HG02678 (cell line): ENCODE measurements at regions not wholly inside any gene's neighbourhood (a gene's known extent, or its start where the extent isn't known, plus 50 kb on each side); places are given as distances from the start of the nearest gene placed in this dataset.
"Not testable (repeated sequence)": the region's sequence is repeated elsewhere in the genome, so short reads cannot be mapped to it uniquely, and the experiment has no call there.

ENCODE experiments used
- ATAC-seq: cut with Tn5 transposase; IDR thresholded peaks from one replicate; pipeline ENCODE4 v1.9.1; 2021; ENCODE audit warnings: mild to moderate bottlenecking, moderate library complexity; ENCODE audit not compliant: unreplicated experiment

DNA sequence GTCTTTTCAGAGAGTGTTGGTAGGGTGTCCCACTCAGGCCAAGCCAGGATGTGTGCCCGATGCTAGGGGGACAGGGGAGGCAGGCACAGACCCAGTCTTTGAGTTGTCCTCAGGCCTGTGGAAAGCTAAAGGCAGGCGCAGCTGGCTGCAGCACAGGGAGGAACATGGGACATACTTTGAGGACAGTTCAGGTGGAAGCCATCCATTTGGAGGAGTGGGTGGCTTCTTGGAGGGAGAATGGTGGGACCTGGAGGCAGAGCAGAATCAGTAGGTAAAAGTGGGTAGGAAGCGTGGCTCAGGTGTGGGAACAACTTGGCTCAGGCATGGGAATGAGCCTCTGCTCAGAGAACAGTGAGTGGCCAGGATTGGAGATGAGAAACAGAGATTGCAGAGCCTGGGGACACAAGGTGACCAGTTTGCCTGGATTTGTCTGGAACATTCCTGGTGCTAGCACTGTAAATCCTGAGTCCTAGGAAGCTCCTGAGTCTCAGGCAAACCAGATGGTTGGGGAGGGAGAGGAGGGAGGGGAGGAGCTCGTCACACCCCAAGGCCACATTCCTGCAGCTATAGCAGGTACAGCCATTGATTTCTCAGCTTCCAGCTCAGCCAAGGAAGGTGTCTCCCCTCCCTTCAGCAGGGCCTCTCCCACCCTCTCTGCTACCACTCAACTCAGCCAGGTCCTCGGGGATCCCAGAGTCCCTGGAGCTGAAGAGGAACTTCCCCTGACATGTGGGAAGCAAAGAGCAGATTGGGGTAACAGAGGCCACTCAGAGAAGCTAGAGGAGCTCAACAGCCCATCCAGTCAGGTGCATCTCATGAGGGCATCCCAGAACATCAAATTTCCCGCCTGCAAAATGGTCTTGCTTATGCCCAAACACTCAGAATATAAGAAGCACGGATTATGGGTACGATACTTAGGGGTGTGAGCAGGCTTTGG lies 65.2 kb upstream of the TINAGL1 start:
- ATAC-seq, result no peak

- ATAC-seq, result no peak
These were observed 64.3 kb upstream of the TINAGL1 start for GRCh38 chr1:31511848-31512615.

GRCh38 chr1:31514117-31514516 lies 62.2 kb upstream of the TINAGL1 start:
- ATAC-seq, result no peak

DNA sequence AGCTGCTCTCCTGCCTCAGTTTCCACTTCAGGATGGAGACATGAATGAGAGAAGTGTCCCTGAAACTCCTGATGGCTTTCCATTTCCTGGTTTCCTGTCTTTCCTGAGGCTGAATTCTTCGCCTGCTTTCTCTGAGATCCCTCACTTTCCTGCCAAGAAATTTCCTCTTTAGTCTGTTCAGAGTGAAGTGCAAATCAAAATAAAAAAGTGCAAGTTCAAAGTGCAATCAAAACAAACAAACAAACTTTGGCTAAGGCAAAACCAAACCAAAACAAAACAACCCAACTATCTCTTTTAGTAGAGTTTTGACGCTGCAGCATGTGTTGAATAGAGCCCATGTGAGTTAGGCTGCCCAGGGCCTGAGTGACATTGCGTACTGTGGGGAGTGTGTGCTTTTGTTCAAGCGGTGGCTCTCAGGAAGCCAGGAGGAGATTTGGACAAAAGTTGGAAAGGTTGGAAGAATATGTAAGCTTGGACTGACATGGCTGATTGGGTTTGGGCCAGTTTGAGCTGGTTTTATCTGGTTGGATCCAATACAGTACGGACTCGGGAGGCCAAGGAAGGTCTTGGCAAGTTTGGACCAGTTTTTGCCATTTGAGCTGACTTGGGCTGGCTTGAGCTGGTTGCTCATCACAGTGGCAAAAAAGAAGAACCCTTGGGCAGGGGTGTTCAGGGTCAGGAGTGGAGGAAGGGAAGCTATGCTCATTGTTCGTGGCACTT lies 61.1 kb upstream of the TINAGL1 start:
- ATAC-seq, result no peak

- ATAC-seq, result no peak
These were observed 60.4 kb upstream of the TINAGL1 start for GRCh38 chr1:31515936-31516335.

GRCh38 chr1:31517301-31517700 lies 59.0 kb upstream of the TINAGL1 start:
- no peak for ATAC-seq

GRCh38 chr1:31517986-31518385 lies 58.3 kb upstream of the TINAGL1 start:
- ATAC-seq, result not testable (repeated sequence)

- ATAC-seq, result no peak
These were observed 54.4 kb upstream of the TINAGL1 start for GRCh38 chr1:31521761-31522555.

DNA sequence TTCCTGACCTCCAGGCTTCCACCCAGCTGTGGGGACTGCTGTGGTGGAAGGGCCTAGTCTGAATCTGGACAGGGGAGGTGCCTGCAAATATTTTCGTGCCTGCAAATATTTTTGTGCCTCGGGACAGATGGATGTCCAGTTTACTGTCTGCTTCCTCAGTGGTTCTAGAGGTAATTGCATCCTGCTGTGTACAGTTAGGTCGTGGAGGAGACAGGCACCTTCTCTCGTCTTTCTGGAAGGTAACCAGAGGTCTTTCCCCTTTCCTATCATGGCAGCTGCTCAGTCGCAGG lies 53.8 kb upstream of the TINAGL1 start:
- ATAC-seq, result no peak

- no peak for ATAC-seq
These were observed 53.3 kb upstream of the TINAGL1 start for GRCh38 chr1:31523012-31523411.

DNA sequence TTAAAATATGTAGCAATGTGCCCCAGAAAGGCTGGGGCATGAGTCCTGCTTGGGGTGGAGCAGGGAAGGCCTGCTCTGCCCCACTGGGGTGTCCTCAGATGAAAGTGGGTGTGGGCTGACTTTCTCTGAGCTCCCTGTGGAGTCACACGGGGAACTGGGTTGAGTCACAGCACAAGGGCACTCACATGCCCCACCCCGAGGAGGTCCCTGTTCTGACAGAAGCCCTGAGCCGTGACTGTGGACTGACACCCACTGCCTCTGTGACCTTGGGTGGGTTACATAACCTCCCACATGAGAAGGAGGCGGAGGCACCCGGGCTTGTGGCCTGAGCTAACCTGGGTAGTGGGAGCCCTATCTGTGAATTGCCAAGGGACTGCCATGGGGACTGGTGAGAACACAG lies 52.5 kb upstream of the TINAGL1 start:
- no peak for ATAC-seq

GRCh38 chr1:31524186-31524901 lies 52.0 kb upstream of the TINAGL1 start:
- ATAC-seq, result no peak
